Brain microvascular endothelial cell (primary cell): ENCODE measurements at regions not wholly inside any gene's neighbourhood (a gene's known extent, or its start where the extent isn't known, plus 50 kb on each side); places are given as distances from the start of the nearest gene placed in this dataset.

Source experiments
- DNase-seq: peaks from one replicate; pipeline ENCODE4 v3.0.0-alpha.2; 2020
- H3K27ac ChIP-seq: fragments of 250-450 bp; sonication (Bioruptor Pico); 2 replicates; pipeline ENCODE4 v1.5.1; 2020; ENCODE audit warnings: mild to moderate bottlenecking, moderate library complexity
- H3K27me3 ChIP-seq: fragments of 250-450 bp; sonication (Bioruptor Pico); replicated peaks from 2 replicates; pipeline ENCODE4 v1.5.1; 2020; ENCODE audit warnings: mild to moderate bottlenecking
- H3K36me3 ChIP-seq: fragments of 250-450 bp; sonication (Bioruptor Pico); replicated peaks from 2 replicates; pipeline ENCODE4 v1.5.1; 2020; ENCODE audit warnings: mild to moderate bottlenecking
- H3K4me3 ChIP-seq: 2 replicates; pipeline ENCODE4 v1.5.1; 2011; ENCODE audit warnings: low read depth, mild to moderate bottlenecking, control low read depth, low read length, moderate library complexity
- in situ Hi-C: cut with HindIII; loops from 2 replicates; pipeline ENCODE4 v1.10.0; 2017; ENCODE audit warnings: low sequenced_read_pairs, low pct_ligation_motif_present
- TF ChIP-seq, protein P1 (sequence below): IDR thresholded peaks from 2 replicates; pipeline ENCODE4 v1.5.1; 2011; ENCODE audit warnings: low read depth, mild to moderate bottlenecking, moderate library complexity, low read length, control low read depth, inconsistent platforms; ENCODE audit errors: missing control alignments

- DNase-seq, result no peak
- Histone ChIP-seq H3K27ac (no peak overlapping the region), H3K4me3 (no peak overlapping the region), H3K36me3 (no peaks in the 10 kb centered on the region), H3K27me3 (no peaks in the 10 kb centered on the region)
- TF ChIP-seq, protein P1, sequence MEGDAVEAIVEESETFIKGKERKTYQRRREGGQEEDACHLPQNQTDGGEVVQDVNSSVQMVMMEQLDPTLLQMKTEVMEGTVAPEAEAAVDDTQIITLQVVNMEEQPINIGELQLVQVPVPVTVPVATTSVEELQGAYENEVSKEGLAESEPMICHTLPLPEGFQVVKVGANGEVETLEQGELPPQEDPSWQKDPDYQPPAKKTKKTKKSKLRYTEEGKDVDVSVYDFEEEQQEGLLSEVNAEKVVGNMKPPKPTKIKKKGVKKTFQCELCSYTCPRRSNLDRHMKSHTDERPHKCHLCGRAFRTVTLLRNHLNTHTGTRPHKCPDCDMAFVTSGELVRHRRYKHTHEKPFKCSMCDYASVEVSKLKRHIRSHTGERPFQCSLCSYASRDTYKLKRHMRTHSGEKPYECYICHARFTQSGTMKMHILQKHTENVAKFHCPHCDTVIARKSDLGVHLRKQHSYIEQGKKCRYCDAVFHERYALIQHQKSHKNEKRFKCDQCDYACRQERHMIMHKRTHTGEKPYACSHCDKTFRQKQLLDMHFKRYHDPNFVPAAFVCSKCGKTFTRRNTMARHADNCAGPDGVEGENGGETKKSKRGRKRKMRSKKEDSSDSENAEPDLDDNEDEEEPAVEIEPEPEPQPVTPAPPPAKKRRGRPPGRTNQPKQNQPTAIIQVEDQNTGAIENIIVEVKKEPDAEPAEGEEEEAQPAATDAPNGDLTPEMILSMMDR, result no peak
- in situ Hi-C loops, result no loop called here
These were observed 489.1 kb upstream of the CFAP20DC start for GRCh38 chr3:59538753-59539432.

GRCh38 chr3:59535791-59536221 lies 486.0 kb upstream of the CFAP20DC start:
- Histone ChIP-seq H3K4me3 (no peak overlapping the region), H3K27me3 (no peaks in the 10 kb centered on the region), H3K36me3 (no peaks in the 10 kb centered on the region), H3K27ac (no peak overlapping the region)
- DNase-seq, result peak; percentile 22
- in situ Hi-C loops, result no loop called here
- TF ChIP-seq, protein P1, result no peak

GRCh38 chr3:59531994-59532393 lies 482.2 kb upstream of the CFAP20DC start:
- no peak for DNase-seq

GRCh38 chr3:59531066-59531745 lies 481.4 kb upstream of the CFAP20DC start:
- DNase-seq, result no peak
- in situ Hi-C loops, result no loop called here

More at GRCh38 chr3:59531994-59532393, 482.2 kb upstream of the CFAP20DC start:
- Histone ChIP-seq H3K27ac (no peak overlapping the region), H3K4me3 (no peak overlapping the region), H3K36me3 (no peaks in the 10 kb centered on the region), H3K27me3 (no peaks in the 10 kb centered on the region)
- TF ChIP-seq, protein P1, result no peak
- in situ Hi-C loops, result no loop called here

GRCh38 chr3:59528251-59528650 lies 478.4 kb upstream of the CFAP20DC start:
- TF ChIP-seq, protein P1, result no peak
- no peaks in the 10 kb centered on the region for H3K36me3 ChIP-seq

More at GRCh38 chr3:59531066-59531745, 481.4 kb upstream of the CFAP20DC start:
- Histone ChIP-seq H3K27ac (no peak overlapping the region), H3K4me3 (no peak overlapping the region), H3K36me3 (no peaks in the 10 kb centered on the region), H3K27me3 (no peaks in the 10 kb centered on the region)
- TF ChIP-seq, protein P1, result no peak

DNA sequence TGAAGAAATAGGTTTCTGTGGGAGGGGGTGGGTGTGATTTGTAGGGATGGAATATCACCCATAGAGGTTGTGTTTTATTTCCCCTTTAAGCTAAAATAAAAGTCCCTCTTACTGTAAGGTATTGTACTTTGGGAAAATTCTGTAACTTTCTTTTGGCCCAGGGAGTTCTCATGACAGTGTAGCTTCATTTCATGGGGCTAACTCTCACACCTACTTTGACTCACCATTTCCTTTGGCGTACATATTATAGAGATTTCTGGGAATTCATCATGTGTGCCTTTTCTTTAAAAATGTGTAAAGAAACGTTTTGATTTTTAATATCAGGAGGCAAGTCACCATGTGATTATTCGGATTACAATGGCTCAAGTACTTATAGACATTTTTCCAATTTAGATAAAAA lies 477.7 kb upstream of the CFAP20DC start:
- no peaks in the 10 kb centered on the region for H3K27me3 ChIP-seq
- in situ Hi-C loops, result no loop called here
- H3K36me3 ChIP-seq, result no peaks in the 10 kb centered on the region
- no peak overlapping the region for H3K27ac ChIP-seq
- no peak for DNase-seq
- no peak overlapping the region for H3K4me3 ChIP-seq
- TF ChIP-seq, protein P1, result no peak

More at GRCh38 chr3:59528251-59528650, 478.4 kb upstream of the CFAP20DC start:
- DNase-seq, result no peak
- Histone ChIP-seq H3K4me3 (no peak overlapping the region), H3K27ac (no peak overlapping the region), H3K27me3 (no peaks in the 10 kb centered on the region)
- in situ Hi-C loops, result no loop called here
